Heart left ventricle (tissue), 13 donors: ENCODE measurements at regions not wholly inside any gene's neighbourhood (a gene's known extent, or its start where the extent isn't known, plus 50 kb on each side); places are given as distances from the start of the nearest gene placed in this dataset.

Source experiments
- POLR2A ChIP-seq, 2 donors: fragments of 450-650 bp; IDR thresholded peaks; one replicate each; pipeline ENCODE4 v1.6.1; 2017; ENCODE audit warnings: antibody characterized with exemption in 2 of 2, mild to moderate bottlenecking in 2 of 2, moderate library complexity in 2 of 2
- TF ChIP-seq, protein P1 (sequence below), 12 donors: fragments of 200-600 bp; sonication (generic) in 4 of 12; IDR thresholded peaks; one replicate each; pipeline versions ENCODE4 v1.5.0 to v1.8.0; 2018 to 2022; ENCODE audit warnings: antibody characterized with exemption in 12 of 12, mild to moderate bottlenecking in 5 of 12
- donor health status: ischemic (EF 13 %, LVEDD 7.1; RV severe dilation, severe dysfunction).
- donor health status: DM: no; HTN: yes; CAD: no.
- donor health status: DM: no; HTN: no; CAD: no.
- donor health status: ischemic (EF 25% LVEDD 6.9; RV normal size, moderate dysfunction).
- donor health status: ischemic (EF 25% LVEDD 5.7; RV mildly dilated, moderate dysfunction).
- donor health status: ischemic (EF 35%, LVEDD 5.7; RV mildly dilated, moderate dysfunction).
- donor health status: nonischemic (EF 11% LVEDD 7.7; RV severe dilation, severe dysfunction).
- donor health status: DM: yes; HTN: yes; CAD: no.
- donor health status: PGD.
- donor health status: ischemic (EF 29% LVEDD 5.4; RV normal size, mild dysfunction).
- donor health status: nonischemic (EF 23%, LVEDD 6.1; RV moderate dilation, normal function).

- TF ChIP-seq, protein P1, sequence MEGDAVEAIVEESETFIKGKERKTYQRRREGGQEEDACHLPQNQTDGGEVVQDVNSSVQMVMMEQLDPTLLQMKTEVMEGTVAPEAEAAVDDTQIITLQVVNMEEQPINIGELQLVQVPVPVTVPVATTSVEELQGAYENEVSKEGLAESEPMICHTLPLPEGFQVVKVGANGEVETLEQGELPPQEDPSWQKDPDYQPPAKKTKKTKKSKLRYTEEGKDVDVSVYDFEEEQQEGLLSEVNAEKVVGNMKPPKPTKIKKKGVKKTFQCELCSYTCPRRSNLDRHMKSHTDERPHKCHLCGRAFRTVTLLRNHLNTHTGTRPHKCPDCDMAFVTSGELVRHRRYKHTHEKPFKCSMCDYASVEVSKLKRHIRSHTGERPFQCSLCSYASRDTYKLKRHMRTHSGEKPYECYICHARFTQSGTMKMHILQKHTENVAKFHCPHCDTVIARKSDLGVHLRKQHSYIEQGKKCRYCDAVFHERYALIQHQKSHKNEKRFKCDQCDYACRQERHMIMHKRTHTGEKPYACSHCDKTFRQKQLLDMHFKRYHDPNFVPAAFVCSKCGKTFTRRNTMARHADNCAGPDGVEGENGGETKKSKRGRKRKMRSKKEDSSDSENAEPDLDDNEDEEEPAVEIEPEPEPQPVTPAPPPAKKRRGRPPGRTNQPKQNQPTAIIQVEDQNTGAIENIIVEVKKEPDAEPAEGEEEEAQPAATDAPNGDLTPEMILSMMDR (IDR thresholded peaks at IDR 0.05), result no peak
- TF ChIP-seq POLR2A (IDR thresholded peaks at IDR 0.05), result no peak
These were observed 255.3 kb downstream of the STK31 start for GRCh38 chr7:23965296-23965695.
